PC-3 (cell line): ENCODE measurements at regions not wholly inside any gene's neighbourhood (a gene's known extent, or its start where the extent isn't known, plus 50 kb on each side); places are given as distances from the start of the nearest gene placed in this dataset.

Source experiments
- ATAC-seq: fragments of 200-7000 bp; cut with Tn5 transposase; 2 replicates; pipeline ENCODE4 v1.9.1; 2020; ENCODE audit warnings: mild to moderate bottlenecking, moderate library complexity
- BruUV-seq: library from RNA; stranded (reverse); fragments of 400-500 nt; replicated peaks from 2 replicates; lab custom pipeline; 2021; lab: Mats Ljungman, UMichigan
- CTCF ChIA-PET: fragments of 300-600 bp; sonication (Branson Sonifier 250); formaldehyde crosslinking; loops from one replicate; lab custom pipeline; 2022; ENCODE audit warnings: antibody characterized with exemption; lab: Charles Lee
- POLR2A ChIA-PET: fragments of 300-600 bp; sonication (Branson Sonifier 250); formaldehyde crosslinking; loops from one replicate; lab custom pipeline; 2022; ENCODE audit warnings: antibody characterized with exemption; ENCODE audit not compliant: unreplicated experiment; lab: Charles Lee
- DNase-seq: peaks from one replicate; pipeline ENCODE4 v3.0.0-alpha.2; 2015
- H2AFZ ChIP-seq: fragments of 300-600 bp; sonication (generic); 2 replicates; pipeline ENCODE4 v1.6.0; 2016; ENCODE audit warnings: antibody characterized with exemption, low read length
- H3F3A ChIP-seq: fragments of 300-600 bp; sonication (generic); one replicate; pipeline ENCODE4 v1.6.0; 2017; ENCODE audit warnings: antibody characterized with exemption, low read length, control low read depth, mild to moderate bottlenecking; ENCODE audit not compliant: unreplicated experiment
- H3K27ac ChIP-seq: fragments of 300-600 bp; sonication (generic); 2 replicates; pipeline ENCODE4 v1.5.1; 2016; ENCODE audit warnings: mild to moderate bottlenecking, low read length
- H3K27me3 ChIP-seq: fragments of 300-600 bp; sonication (generic); 2 replicates; pipeline ENCODE4 v1.6.1; 2016; ENCODE audit warnings: low read length, mixed read lengths
- H3K36me3 ChIP-seq: fragments of 300-600 bp; sonication (generic); 2 replicates; pipeline ENCODE4 v1.6.1; 2016; ENCODE audit warnings: low read depth, mixed run types, low read length, mixed read lengths
- H3K4me1 ChIP-seq: fragments of 300-600 bp; sonication (generic); 2 replicates; pipeline ENCODE4 v1.5.1; 2016; ENCODE audit warnings: low read length; ENCODE audit not compliant: insufficient read depth
- H3K4me2 ChIP-seq: fragments of 300-600 bp; sonication (generic); 2 replicates; pipeline ENCODE4 v1.6.0; 2016; ENCODE audit warnings: low read length
- H3K4me3 ChIP-seq: fragments of 300-600 bp; sonication (generic); 2 replicates; pipeline ENCODE4 v1.5.1; 2016; ENCODE audit warnings: mild to moderate bottlenecking, low read length, mixed read lengths
- H3K79me2 ChIP-seq: fragments of 300-600 bp; sonication (generic); 2 replicates; pipeline ENCODE4 v1.6.1; 2017; ENCODE audit warnings: low read length, mixed read lengths
- H3K9ac ChIP-seq: fragments of 300-600 bp; sonication (generic); 2 replicates; pipeline ENCODE4 v1.6.0; 2016; ENCODE audit warnings: mild to moderate bottlenecking, low read length
- H3K9me2 ChIP-seq: fragments of 300-600 bp; sonication (generic); replicated peaks from 2 replicates; pipeline ENCODE4 v1.6.1; 2016; ENCODE audit warnings: mixed run types, low read length, mixed read lengths
- H3K9me3 ChIP-seq: fragments of 300-600 bp; sonication (generic); 2 replicates; pipeline ENCODE4 v1.6.1; 2016; ENCODE audit warnings: low read length, mixed read lengths
- H4K20me1 ChIP-seq: fragments of 300-600 bp; sonication (generic); 2 replicates; pipeline ENCODE4 v1.6.1; 2016; ENCODE audit warnings: low read length, mixed read lengths
- EZH2 ChIP-seq: fragments of 300-600 bp; sonication (generic); IDR thresholded peaks from one replicate; pipeline ENCODE4 v1.6.1; 2017; ENCODE audit warnings: antibody characterized with exemption, mild to moderate bottlenecking, low read length; ENCODE audit not compliant: unreplicated experiment
- EZH2phosphoT487 ChIP-seq: fragments of 300-600 bp; sonication (generic); IDR thresholded peaks from 2 replicates; pipeline ENCODE4 v1.6.1; 2018; ENCODE audit warnings: mild to moderate bottlenecking, antibody characterized with exemption, low read length, borderline replicate concordance
- intact Hi-C: fragments of 100-400 bp; cut with micrococcal nuclease; formaldehyde crosslinking; loops from 2 replicates; pipeline ENCODE4 v1.9.0; 2023
- TF ChIP-seq, protein P1 (sequence below): fragments of 300-600 bp; sonication (generic); conservative IDR thresholded peaks from 2 replicates; pipeline ENCODE4 v1.5.1; 2017; ENCODE audit warnings: antibody characterized with exemption, low read depth, mild to moderate bottlenecking, low read length

DNA sequence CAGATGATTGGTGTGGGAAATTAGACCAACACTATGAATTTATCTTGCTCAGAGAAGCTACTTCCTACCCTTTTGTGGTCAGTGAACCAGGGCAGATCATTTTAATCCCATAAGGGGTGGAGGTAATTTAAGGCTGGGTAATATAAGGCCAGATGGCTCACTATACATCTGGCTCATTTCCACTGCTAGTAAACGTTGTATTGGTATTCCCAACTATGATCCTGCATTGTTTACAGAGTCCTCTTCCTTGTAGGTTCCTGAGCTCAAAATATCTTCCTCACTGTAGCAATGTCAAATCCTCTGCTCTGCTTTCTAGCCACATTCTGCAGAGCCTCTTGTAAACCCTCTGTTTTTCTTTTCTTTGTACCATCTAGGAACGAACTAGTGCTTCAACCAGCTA lies 93.0 kb upstream of the MGAT4C start:
- H3K4me1 ChIP-seq = no peaks in the 10 kb centered on the region; the same call in 1 of the 2 replicates
- H3K27ac ChIP-seq = no peak overlapping the region
- no peaks in the 10 kb centered on the region for H3K9me3 ChIP-seq
- no TSS peak for BruUV-seq
- H2AFZ ChIP-seq = 0 out of 2 replicates have a peak overlapping the region, but pooled peaks have one; percentile 46
- intact Hi-C loops = no loop called here
- ATAC-seq (peak; percentile 64), DNase-seq (peak; percentile 19)
- H3K9me2 ChIP-seq = no peaks in the 10 kb centered on the region
- no peaks in the 10 kb centered on the region for H3K79me2 ChIP-seq
- POLR2A ChIA-PET = interaction anchor here (0.7 kb wide), 1 partner anchor 480 kb away, joined by 4 read pairs; no protein-coding TSS in a partner anchor
- CTCF ChIA-PET = interaction anchor here (0.7 kb wide), 1 partner anchor 24 kb away, joined by 3 read pairs; no protein-coding TSS in a partner anchor
- H3K9ac ChIP-seq = no peak overlapping the region
- H3K27me3 ChIP-seq = no peaks in the 10 kb centered on the region
- no peaks in the 10 kb centered on the region for H3F3A ChIP-seq
- TF ChIP-seq, protein P1, sequence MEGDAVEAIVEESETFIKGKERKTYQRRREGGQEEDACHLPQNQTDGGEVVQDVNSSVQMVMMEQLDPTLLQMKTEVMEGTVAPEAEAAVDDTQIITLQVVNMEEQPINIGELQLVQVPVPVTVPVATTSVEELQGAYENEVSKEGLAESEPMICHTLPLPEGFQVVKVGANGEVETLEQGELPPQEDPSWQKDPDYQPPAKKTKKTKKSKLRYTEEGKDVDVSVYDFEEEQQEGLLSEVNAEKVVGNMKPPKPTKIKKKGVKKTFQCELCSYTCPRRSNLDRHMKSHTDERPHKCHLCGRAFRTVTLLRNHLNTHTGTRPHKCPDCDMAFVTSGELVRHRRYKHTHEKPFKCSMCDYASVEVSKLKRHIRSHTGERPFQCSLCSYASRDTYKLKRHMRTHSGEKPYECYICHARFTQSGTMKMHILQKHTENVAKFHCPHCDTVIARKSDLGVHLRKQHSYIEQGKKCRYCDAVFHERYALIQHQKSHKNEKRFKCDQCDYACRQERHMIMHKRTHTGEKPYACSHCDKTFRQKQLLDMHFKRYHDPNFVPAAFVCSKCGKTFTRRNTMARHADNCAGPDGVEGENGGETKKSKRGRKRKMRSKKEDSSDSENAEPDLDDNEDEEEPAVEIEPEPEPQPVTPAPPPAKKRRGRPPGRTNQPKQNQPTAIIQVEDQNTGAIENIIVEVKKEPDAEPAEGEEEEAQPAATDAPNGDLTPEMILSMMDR = no peak
- no peak for TF ChIP-seq EZH2
- no peak for TF ChIP-seq EZH2phosphoT487
- no peak overlapping the region for H3K4me2 ChIP-seq
- H3K4me3 ChIP-seq = no peak overlapping the region
- H4K20me1 ChIP-seq = no peaks in the 10 kb centered on the region
- H3K36me3 ChIP-seq = no peaks in the 10 kb centered on the region

DNA sequence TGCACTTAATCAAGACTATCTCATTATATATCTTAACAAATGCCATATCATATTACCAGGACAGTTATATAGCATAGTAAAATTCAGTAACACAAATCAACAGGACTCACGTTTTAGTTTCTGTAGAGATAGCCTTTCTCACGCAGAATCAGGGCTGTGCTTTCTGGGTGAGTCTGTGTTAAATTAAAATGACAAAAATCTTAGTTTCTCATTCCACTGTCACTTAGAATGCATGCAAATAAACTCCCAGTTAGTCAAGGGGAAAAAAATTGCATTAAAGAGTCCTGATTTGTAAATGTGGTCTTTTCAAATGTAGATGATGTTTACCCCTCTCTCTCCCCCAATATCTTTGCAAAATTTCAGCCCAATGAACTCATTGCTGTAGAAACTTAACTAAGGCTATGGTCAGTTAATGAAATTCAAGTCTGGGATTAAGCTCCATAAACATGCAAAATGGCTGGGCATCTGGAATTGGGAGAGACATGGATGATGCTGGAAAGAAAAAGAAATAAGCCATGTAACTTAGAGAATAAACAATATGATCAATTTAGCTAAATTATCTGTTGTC lies 77.8 kb upstream of the MGAT4C start:
- Histone ChIP-seq H3K4me3 (no peak overlapping the region), H3F3A (no peaks in the 10 kb centered on the region), H3K9me2 (no peaks in the 10 kb centered on the region), H3K4me1 (no peaks in the 10 kb centered on the region), H3K9ac (no peak overlapping the region), H3K27ac (no peak overlapping the region), H3K79me2 (no peaks in the 10 kb centered on the region), H3K9me3 (no peaks in the 10 kb centered on the region), H3K36me3 (no peaks in the 10 kb centered on the region), H3K4me2 (no peak overlapping the region), H2AFZ (no peak overlapping the region), H4K20me1 (no peaks in the 10 kb centered on the region), H3K27me3 (no peaks in the 10 kb centered on the region)
- POLR2A ChIA-PET = no interaction called here
- CTCF ChIA-PET = no interaction called here
- no peak for TF ChIP-seq EZH2phosphoT487
- no peak for TF ChIP-seq EZH2
- TF ChIP-seq, protein P1 = no peak
- BruUV-seq = no TSS peak
- intact Hi-C loops = no loop called here
- DNase-seq (no peak), ATAC-seq (no peak)

DNA sequence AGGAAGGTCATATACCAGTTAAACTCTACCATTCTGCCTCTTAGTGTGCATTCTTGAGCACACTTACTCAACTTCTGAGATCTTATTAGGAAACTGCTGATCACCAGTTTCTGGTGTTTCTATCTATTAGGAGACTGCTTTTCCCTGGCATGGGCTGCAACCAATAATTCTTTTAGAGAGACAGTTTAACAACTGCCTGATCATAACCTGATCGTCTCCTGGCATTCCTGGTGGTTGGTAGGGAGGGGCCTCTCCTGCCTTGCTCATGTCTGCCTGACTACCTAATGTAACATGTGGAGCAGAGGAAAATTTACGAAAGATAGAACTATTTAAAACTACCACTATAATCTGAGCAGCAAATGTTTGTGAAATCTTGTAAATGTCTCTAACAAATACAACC lies 75.3 kb upstream of the MGAT4C start:
- BruUV-seq = no TSS peak
- H3K27me3 ChIP-seq = no peaks in the 10 kb centered on the region
- no peak overlapping the region for H3K4me3 ChIP-seq
- H3K36me3 ChIP-seq = no peaks in the 10 kb centered on the region
- no peaks in the 10 kb centered on the region for H3K79me2 ChIP-seq
- no peak for TF ChIP-seq EZH2
- TF ChIP-seq, protein P1 = no peak
- no peak for TF ChIP-seq EZH2phosphoT487
- no peak overlapping the region for H2AFZ ChIP-seq
- no peaks in the 10 kb centered on the region for H3F3A ChIP-seq
- no peak overlapping the region for H3K27ac ChIP-seq
- no peak for ATAC-seq
- no peaks in the 10 kb centered on the region for H3K9me2 ChIP-seq
- DNase-seq = no peak
- H3K4me1 ChIP-seq = no peaks in the 10 kb centered on the region
- no peak overlapping the region for H3K4me2 ChIP-seq
- intact Hi-C loops = no loop called here
- H4K20me1 ChIP-seq = no peaks in the 10 kb centered on the region
- ChIA-PET CTCF (no interaction called here), POLR2A (no interaction called here)
- no peak overlapping the region for H3K9ac ChIP-seq
- no peaks in the 10 kb centered on the region for H3K9me3 ChIP-seq
